ENCODE measurements at regions not wholly inside any gene's neighbourhood (a gene's known extent, or its start where the extent isn't known, plus 50 kb on each side); places are given as distances from the start of the nearest gene placed in this dataset.

DNA sequence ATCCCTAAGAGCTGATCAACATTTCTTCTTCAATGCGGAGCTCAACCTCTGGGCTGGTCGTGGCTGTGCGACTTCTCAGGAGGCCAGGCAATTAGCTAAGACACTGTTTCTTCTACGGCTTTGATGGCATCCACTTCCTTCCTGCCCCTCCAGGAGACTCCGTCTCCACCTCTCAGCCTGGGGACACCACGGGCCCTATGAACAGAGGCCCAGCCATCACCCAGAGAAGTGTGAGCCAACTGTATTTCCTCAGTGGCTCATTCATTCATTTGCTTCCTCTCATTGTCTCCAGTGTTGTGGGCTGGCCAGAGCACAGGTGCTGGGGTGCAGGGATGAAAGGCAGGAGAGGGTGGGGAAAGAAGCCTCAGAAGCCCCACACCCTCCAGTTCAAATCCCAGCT, 51.8 kb upstream of the APCDD1L start:
- 62 to 87% methylated on average over 6 of the region's 6 CpGs for WGBS, 2 donors
- Histone ChIP-seq H3K36me3 (no peaks in the 10 kb centered on the region), H3K4me3 (no peak overlapping the region), H3K27ac (no peak overlapping the region), H3K4me1 (peaks cover 2 to 42% (median 34%) of the 10 kb centered on the region in 4 donors), H3K9me3 (no peaks in the 10 kb centered on the region), H3K27me3 (no peaks in the 10 kb centered on the region)
- DNase-seq, result no peak
- intact Hi-C loops (cut with DNase I), result no loop called here
- TF ChIP-seq EP300 (IDR thresholded peaks at IDR 0.05), result no peak
- TF ChIP-seq POLR2A (IDR thresholded peaks at IDR 0.05), result no peak
- TF ChIP-seq, protein P1, sequence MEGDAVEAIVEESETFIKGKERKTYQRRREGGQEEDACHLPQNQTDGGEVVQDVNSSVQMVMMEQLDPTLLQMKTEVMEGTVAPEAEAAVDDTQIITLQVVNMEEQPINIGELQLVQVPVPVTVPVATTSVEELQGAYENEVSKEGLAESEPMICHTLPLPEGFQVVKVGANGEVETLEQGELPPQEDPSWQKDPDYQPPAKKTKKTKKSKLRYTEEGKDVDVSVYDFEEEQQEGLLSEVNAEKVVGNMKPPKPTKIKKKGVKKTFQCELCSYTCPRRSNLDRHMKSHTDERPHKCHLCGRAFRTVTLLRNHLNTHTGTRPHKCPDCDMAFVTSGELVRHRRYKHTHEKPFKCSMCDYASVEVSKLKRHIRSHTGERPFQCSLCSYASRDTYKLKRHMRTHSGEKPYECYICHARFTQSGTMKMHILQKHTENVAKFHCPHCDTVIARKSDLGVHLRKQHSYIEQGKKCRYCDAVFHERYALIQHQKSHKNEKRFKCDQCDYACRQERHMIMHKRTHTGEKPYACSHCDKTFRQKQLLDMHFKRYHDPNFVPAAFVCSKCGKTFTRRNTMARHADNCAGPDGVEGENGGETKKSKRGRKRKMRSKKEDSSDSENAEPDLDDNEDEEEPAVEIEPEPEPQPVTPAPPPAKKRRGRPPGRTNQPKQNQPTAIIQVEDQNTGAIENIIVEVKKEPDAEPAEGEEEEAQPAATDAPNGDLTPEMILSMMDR (IDR thresholded peaks at IDR 0.05), result no peak
- TF ChIP-seq POLR2AphosphoS5 (IDR thresholded peaks at IDR 0.05), result no peak

DNA sequence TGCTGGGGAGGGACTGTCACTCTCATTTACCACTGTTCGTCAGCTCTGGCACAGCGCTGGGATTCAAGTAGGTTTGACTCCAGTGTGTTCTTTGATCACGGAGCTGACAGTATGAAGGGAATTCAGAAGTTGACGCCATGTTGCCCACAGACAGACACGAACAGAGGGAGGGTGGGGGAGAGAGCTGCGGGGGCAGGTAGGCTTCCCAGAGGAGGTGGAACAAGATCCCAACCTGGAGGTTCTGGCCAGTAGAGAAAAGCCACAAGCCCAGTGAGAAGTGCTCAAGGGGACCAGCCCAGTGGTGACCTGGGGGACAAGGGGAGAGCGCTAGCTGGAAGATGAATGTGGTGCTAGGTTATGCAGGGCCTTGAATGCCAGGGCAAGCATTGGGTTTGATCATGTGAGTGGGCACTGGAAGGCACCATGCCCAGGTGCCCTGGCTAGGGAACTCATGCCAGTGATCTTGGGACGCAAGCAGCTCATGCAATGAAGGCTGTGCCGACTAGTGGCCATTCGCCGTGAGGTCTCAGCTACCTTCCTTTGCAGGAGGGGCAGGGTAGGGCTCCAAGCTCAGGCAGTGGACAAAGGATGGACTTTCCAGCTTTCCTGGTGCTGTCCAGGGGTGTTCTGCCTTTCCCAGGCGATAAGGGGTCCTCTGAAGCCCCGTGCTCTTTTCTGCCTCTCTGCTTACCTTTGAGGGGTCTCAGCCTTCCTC, 50.4 kb upstream of the APCDD1L start:
- no peak for DNase-seq
- 94 to 96% methylated on average over 13 of the region's 13 CpGs for WGBS, 2 donors
- no peak overlapping the region for H3K4me3 ChIP-seq
- intact Hi-C loops (cut with DNase I), result no loop called here
- no peak overlapping the region for H3K27ac ChIP-seq
- no peaks in the 10 kb centered on the region for H3K9me3 ChIP-seq
- peaks cover 2 to 28% (median 21%) of the 10 kb centered on the region in 4 donors for H3K4me1 ChIP-seq
- no peak for TF ChIP-seq POLR2AphosphoS5 (IDR thresholded peaks at IDR 0.05)
- TF ChIP-seq, protein P1 (IDR thresholded peaks at IDR 0.05), result no peak
- no peak for TF ChIP-seq POLR2A (IDR thresholded peaks at IDR 0.05)
- TF ChIP-seq EP300 (IDR thresholded peaks at IDR 0.05), result no peak
- no peaks in the 10 kb centered on the region for H3K36me3 ChIP-seq
- no peaks in the 10 kb centered on the region for H3K27me3 ChIP-seq

Data from sigmoid colon (tissue), 6 donors.